ENCODE measurements at regions not wholly inside any gene's neighbourhood (a gene's known extent, or its start where the extent isn't known, plus 50 kb on each side); places are given as distances from the start of the nearest gene placed in this dataset.

DNA sequence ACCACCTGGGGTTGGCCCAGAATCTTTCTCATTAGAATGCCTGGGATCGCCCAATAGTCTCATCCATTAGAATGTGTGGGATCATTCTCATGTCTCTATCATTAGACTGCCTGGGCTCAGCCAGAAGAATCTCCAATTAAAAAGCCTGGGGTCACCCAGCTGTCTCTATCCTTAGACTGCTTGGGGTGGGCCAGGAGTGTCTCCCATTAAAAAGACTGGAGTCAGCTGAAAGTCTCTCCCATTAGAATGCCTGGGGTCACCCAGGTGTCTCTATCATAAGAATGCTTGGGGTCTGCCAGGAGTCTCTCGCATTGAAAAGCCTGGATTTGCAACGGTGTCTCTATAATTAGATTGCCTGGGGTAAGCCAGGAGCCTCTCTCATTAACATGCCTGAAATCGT is 2225.7 kb downstream of the TP53TG3F start:
- no peak for TF ChIP-seq USF2 (CRISPR knock-in tag; IDR thresholded peaks at IDR 0.05)
- TF ChIP-seq SP1 (CRISPR knock-in tag; conservative IDR thresholded peaks at IDR 0.05) = no peak
- TF ChIP-seq CTCF (IDR thresholded peaks at IDR 0.05) = no peak
- no peak for TF ChIP-seq NFYB (CRISPR knock-in tag; conservative IDR thresholded peaks at IDR 0.05; ENCODE audit: low read depth)
- TF ChIP-seq KAT7 (CRISPR knock-in tag; IDR thresholded peaks at IDR 0.05; ENCODE audit: borderline replicate concordance) = no peak
- no peak for TF ChIP-seq NR1H2 (CRISPR knock-in tag; IDR thresholded peaks at IDR 0.05)
- TF ChIP-seq, protein P1, sequence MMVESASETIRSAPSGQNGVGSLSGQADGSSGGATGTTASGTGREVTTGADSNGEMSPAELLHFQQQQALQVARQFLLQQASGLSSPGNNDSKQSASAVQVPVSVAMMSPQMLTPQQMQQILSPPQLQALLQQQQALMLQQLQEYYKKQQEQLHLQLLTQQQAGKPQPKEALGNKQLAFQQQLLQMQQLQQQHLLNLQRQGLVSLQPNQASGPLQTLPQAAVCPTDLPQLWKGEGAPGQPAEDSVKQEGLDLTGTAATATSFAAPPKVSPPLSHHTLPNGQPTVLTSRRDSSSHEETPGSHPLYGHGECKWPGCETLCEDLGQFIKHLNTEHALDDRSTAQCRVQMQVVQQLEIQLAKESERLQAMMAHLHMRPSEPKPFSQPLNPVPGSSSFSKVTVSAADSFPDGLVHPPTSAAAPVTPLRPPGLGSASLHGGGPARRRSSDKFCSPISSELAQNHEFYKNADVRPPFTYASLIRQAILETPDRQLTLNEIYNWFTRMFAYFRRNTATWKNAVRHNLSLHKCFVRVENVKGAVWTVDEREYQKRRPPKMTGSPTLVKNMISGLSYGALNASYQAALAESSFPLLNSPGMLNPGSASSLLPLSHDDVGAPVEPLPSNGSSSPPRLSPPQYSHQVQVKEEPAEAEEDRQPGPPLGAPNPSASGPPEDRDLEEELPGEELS (CRISPR knock-in tag; IDR thresholded peaks at IDR 0.05) = no peak
- no peak for TF ChIP-seq ZNF281 (CRISPR knock-in tag; IDR thresholded peaks at IDR 0.05)
- no peak for TF ChIP-seq ZBTB21 (CRISPR knock-in tag; IDR thresholded peaks at IDR 0.05; ENCODE audit: borderline replicate concordance)
- no peak for TF ChIP-seq ARID4B (CRISPR knock-in tag; IDR thresholded peaks at IDR 0.05; ENCODE audit: borderline replicate concordance)
- TF ChIP-seq, protein P2, sequence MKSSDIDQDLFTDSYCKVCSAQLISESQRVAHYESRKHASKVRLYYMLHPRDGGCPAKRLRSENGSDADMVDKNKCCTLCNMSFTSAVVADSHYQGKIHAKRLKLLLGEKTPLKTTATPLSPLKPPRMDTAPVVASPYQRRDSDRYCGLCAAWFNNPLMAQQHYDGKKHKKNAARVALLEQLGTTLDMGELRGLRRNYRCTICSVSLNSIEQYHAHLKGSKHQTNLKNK (CRISPR knock-in tag; IDR thresholded peaks at IDR 0.05) = no peak
- no peak for TF ChIP-seq HMGXB4 (CRISPR knock-in tag; IDR thresholded peaks at IDR 0.05)
- TF ChIP-seq E2F1 (CRISPR knock-in tag; IDR thresholded peaks at IDR 0.05) = no peak
- TF ChIP-seq SMAD3 (CRISPR knock-in tag; IDR thresholded peaks at IDR 0.05; ENCODE audit: borderline replicate concordance) = no peak

Measured in WTC11 (cell line).